IMR-90 (cell line): ENCODE measurements at regions not wholly inside any gene's neighbourhood (a gene's known extent, or its start where the extent isn't known, plus 50 kb on each side); places are given as distances from the start of the nearest gene placed in this dataset.

Experiments
- BHLHE40 ChIP-seq: fragments of 150-350 bp; IDR thresholded peaks from 2 replicates; pipeline ENCODE4 v1.6.1; 2016; ENCODE audit warnings: mild to moderate bottlenecking, low read depth, low read length
- CEBPB ChIP-seq: IDR thresholded peaks from 2 replicates; pipeline ENCODE4 v1.6.1; 2012; ENCODE audit warnings: low read depth, low read length, improper control_type of control experiment
- CTCF ChIP-seq: conservative IDR thresholded peaks from 2 replicates; pipeline ENCODE4 v1.5.1; 2012; ENCODE audit warnings: mild to moderate bottlenecking, low read depth, low read length, improper control_type of control experiment
- RAD21 ChIP-seq: IDR thresholded peaks from 2 replicates; pipeline ENCODE4 v1.6.1; 2012; ENCODE audit warnings: low read length, improper control_type of control experiment

GRCh38 chrX:36684053-36684452 is 324.1 kb upstream of the FAM47C start:
- TF ChIP-seq CTCF (no peak), RAD21 (no peak), BHLHE40 (no peak), CEBPB (no peak)
